PFSK-1 (cell line): ENCODE measurements at regions not wholly inside any gene's neighbourhood (a gene's known extent, or its start where the extent isn't known, plus 50 kb on each side); places are given as distances from the start of the nearest gene placed in this dataset.

Experiments used
- FOXP2 ChIP-seq: optimal IDR thresholded peaks from 2 replicates; pipeline ENCODE3; 2011; ENCODE audit warnings: borderline replicate concordance, control low read depth, inconsistent platforms; ENCODE audit not compliant: insufficient read depth; ENCODE audit errors: extremely low read length, extremely low read depth
- POLR2AphosphoS5 ChIP-seq: IDR thresholded peaks from 2 replicates; pipeline ENCODE4 v1.6.1; 2012; ENCODE audit warnings: low read depth, mild to moderate bottlenecking, control low read depth, low read length, moderate library complexity
- REST ChIP-seq, 2 experiments: IDR thresholded peaks; 2 replicates each; pipeline versions ENCODE4 v1.6.1 to v1.8.0; 2011 to 2012; ENCODE audit warnings: low read depth in 2 of 2, low read length in 2 of 2, control low read depth in 1 of 2, inconsistent platforms in 1 of 2, mild to moderate bottlenecking in 1 of 2, moderate library complexity in 1 of 2; ENCODE audit not compliant: insufficient read depth in 1 of 2
- SIN3A ChIP-seq: IDR thresholded peaks from 2 replicates; pipeline ENCODE4 v1.6.1; 2012; ENCODE audit warnings: mild to moderate bottlenecking, low read length, moderate library complexity, borderline replicate concordance; ENCODE audit not compliant: insufficient read depth
- TAF1 ChIP-seq: IDR thresholded peaks from 2 replicates; pipeline ENCODE4 v1.6.1; 2012; ENCODE audit warnings: low read length, control low read depth, borderline replicate concordance; ENCODE audit not compliant: insufficient read depth

- TF ChIP-seq FOXP2 (no peak), TAF1 (no peak), POLR2AphosphoS5 (no peak), SIN3A (no peak), REST (IDR thresholded peaks at IDR 0.05; ENCODE audit: insufficient read depth in 1 of 2, low read depth in 2 of 2, low read length in 2 of 2) (no peak)
These were observed 55.4 kb upstream of the GRPR start for GRCh38 chrX:16067886-16068515.

GRCh38 chrX:16063921-16064320, 59.4 kb upstream of the GRPR start:
- no peak for TF ChIP-seq POLR2AphosphoS5
- no peak for TF ChIP-seq SIN3A
- TF ChIP-seq FOXP2 = no peak
- TF ChIP-seq TAF1 = no peak
- no peak for TF ChIP-seq REST (IDR thresholded peaks at IDR 0.05; ENCODE audit: insufficient read depth in 1 of 2, low read depth in 2 of 2, low read length in 2 of 2)

- TF ChIP-seq SIN3A (no peak), FOXP2 (no peak)
These were observed 60.2 kb upstream of the GRPR start for GRCh38 chrX:16063141-16063540.

DNA sequence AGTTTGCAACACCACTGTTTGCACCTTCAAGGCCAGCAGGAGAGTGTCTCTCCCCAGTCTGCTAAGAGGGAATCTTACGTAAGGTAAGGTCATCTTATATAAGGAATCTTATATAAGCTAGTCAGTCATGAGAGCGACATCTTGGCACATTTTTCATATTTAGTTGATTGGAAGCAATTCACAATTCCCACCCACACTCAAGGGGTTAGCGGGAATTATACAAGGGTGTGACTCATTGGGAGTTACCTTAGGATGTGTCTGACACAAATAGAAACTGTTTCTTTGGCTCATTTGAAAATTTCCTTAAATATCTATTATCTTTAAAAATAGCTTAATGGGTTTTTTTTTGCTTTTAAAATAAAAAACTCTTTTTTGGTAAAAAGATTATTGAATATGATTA, 62.1 kb upstream of the GRPR start:
- TF ChIP-seq SIN3A (no peak), FOXP2 (no peak), TAF1 (no peak), REST (IDR thresholded peaks at IDR 0.05; ENCODE audit: insufficient read depth in 1 of 2, low read depth in 2 of 2, low read length in 2 of 2) (no peak), POLR2AphosphoS5 (no peak)

- TF ChIP-seq POLR2AphosphoS5 (no peak), TAF1 (no peak), FOXP2 (no peak), REST (IDR thresholded peaks at IDR 0.05; ENCODE audit: insufficient read depth in 1 of 2, low read depth in 2 of 2, low read length in 2 of 2) (no peak), SIN3A (no peak)
These were observed 63.1 kb upstream of the GRPR start for GRCh38 chrX:16060252-16060651.
